ENCODE measurements at regions not wholly inside any gene's neighbourhood (a gene's known extent, or its start where the extent isn't known, plus 50 kb on each side); places are given as distances from the start of the nearest gene placed in this dataset.

DNA sequence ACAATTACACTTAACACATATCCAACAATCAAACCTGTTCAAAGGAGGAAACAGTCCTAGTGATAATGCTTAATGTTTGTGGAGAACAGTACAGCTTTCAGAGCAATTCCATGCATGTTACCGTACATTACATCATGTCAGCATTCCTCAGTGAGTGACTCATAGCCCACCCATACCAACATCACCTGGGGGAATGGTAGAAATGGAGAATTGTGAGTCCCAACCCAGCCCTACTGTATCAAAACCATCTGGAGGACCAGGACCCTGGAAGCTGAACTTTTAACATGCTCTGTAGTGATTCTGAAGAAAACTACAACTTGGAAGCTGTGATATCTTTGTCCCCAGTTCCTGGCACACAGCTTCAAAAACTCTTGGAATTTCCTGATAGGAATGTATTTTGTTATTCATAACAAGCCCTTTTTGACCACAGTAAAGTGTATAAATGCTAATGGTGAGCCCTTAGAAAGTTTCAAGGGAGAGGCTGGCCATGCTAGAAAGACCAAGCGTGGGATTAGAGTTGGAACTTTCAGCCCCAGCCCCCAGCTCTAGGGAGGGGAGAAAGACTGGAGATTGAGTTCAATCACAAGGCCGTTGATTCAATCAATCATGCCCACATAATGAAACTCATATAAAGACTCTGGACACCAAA lies 301.1 kb downstream of the BUD13 start:
- no peak overlapping the region for H3K27ac ChIP-seq
- TF ChIP-seq ZFX (IDR thresholded peaks at IDR 0.05; ENCODE audit: borderline replicate concordance): no peak
- TF ChIP-seq, protein P1, sequence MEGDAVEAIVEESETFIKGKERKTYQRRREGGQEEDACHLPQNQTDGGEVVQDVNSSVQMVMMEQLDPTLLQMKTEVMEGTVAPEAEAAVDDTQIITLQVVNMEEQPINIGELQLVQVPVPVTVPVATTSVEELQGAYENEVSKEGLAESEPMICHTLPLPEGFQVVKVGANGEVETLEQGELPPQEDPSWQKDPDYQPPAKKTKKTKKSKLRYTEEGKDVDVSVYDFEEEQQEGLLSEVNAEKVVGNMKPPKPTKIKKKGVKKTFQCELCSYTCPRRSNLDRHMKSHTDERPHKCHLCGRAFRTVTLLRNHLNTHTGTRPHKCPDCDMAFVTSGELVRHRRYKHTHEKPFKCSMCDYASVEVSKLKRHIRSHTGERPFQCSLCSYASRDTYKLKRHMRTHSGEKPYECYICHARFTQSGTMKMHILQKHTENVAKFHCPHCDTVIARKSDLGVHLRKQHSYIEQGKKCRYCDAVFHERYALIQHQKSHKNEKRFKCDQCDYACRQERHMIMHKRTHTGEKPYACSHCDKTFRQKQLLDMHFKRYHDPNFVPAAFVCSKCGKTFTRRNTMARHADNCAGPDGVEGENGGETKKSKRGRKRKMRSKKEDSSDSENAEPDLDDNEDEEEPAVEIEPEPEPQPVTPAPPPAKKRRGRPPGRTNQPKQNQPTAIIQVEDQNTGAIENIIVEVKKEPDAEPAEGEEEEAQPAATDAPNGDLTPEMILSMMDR (IDR thresholded peaks at IDR 0.05): no peak

DNA sequence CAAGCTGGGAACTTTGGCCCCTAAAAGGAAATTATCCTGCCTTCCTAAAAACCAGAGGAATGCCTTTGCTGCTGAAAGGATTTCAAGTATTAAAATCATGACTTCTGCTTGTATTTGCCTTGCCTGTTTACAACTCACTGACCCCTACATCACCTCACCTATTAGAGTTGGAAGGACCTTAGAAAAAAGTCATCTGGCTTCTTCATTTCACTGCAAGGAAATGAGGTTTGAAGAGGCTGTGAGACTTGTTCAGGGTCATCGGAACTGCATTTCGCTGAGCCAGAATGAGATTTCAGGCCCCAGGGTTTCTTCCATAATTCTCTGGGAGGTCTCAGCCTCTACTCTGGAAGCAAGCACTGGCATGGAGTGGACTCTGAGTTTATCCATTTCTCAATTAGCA lies 304.1 kb downstream of the BUD13 start:
- TF ChIP-seq, protein P1 (IDR thresholded peaks at IDR 0.05): no peak
- TF ChIP-seq ZFX (IDR thresholded peaks at IDR 0.05; ENCODE audit: borderline replicate concordance): no peak
- H3K27ac ChIP-seq: no peak overlapping the region

GRCh38 chr11:116467823-116468222 lies 305.0 kb downstream of the BUD13 start:
- no peak overlapping the region for H3K27ac ChIP-seq
- no peak for TF ChIP-seq ZFX (IDR thresholded peaks at IDR 0.05; ENCODE audit: borderline replicate concordance)
- TF ChIP-seq, protein P1 (IDR thresholded peaks at IDR 0.05): no peak

DNA sequence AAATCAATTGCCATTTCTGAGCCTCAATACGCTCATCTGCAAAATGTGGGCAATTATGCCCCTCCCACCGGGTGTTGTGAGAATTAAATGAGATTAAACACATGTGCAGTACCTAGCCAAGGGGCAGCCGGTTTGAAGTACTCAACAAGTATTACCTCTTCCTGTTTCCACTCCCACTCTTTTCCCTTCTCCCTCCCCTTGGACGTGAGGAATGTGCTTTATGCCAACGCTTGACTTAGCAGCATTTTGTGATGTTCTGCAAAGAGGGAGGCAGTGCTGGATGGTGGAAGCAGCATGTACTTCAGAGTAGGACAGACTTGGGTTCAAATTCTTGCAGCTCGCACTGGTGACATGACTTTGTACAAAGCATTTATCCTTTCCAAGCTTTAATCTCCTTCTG lies 306.0 kb downstream of the BUD13 start:
- H3K27ac ChIP-seq: no peak overlapping the region
- TF ChIP-seq ZFX (IDR thresholded peaks at IDR 0.05; ENCODE audit: borderline replicate concordance): no peak
- TF ChIP-seq, protein P1 (IDR thresholded peaks at IDR 0.05): no peak

DNA sequence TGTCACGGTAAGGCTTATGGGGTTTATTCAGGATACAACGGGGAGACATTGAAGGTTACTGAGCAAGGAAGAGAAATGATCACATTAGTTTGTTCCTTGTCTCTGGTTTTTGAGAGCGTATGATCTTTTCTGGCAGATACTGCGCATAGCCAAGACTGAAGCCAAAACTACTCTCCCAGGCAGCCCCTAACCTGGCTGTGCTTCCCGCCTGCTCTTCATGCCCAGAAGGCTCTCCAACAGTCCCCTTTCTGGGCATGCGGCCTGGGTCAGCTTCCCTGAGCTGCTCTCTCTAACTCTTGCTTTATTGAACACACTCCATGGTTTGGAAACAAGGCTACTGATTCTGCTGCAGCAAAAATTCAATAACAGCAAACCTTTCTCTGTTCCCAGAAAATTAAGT lies 306.6 kb downstream of the BUD13 start:
- no peak for TF ChIP-seq ZFX (IDR thresholded peaks at IDR 0.05; ENCODE audit: borderline replicate concordance)
- TF ChIP-seq, protein P1 (IDR thresholded peaks at IDR 0.05): no peak
- H3K27ac ChIP-seq: no peak overlapping the region

DNA sequence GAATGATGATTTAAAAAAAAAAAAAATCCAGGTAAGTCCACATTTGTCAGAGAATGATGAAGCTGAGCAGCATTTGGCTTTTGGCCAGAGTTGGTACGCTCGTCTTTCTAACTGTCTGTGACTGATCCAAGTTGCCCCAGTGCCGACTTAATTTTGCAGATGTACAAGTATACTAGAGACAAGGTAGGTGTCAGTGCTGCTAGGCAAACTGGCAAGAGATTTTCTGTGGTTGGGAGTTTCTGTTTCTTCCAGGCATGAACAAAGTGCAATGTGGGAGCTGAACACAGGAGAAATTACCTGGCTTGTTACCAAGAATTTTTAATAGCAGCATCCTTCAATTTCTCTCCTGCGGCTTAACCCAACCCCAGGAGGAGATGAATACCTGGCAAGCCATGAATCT lies 307.7 kb downstream of the BUD13 start:
- TF ChIP-seq, protein P1 (IDR thresholded peaks at IDR 0.05): no peak
- TF ChIP-seq ZFX (IDR thresholded peaks at IDR 0.05; ENCODE audit: borderline replicate concordance): no peak
- H3K27ac ChIP-seq: no peak overlapping the region

- no peak overlapping the region for H3K27ac ChIP-seq
- TF ChIP-seq, protein P1 (IDR thresholded peaks at IDR 0.05): no peak
- no peak for TF ChIP-seq ZFX (IDR thresholded peaks at IDR 0.05; ENCODE audit: borderline replicate concordance)
Measured at GRCh38 chr11:116461789-116462188, 311.0 kb downstream of the BUD13 start.

Measured in 22Rv1 (cell line).